Suprapubic skin (tissue), 4 donors: ENCODE measurements at regions not wholly inside any gene's neighbourhood (a gene's known extent, or its start where the extent isn't known, plus 50 kb on each side); places are given as distances from the start of the nearest gene placed in this dataset.
"Not testable (repeated sequence)": the region's sequence is repeated elsewhere in the genome, so short reads cannot be mapped to it uniquely, and the experiment has no call there.

Experiments
- DNase-seq, 2 donors: peaks; one replicate each; pipeline ENCODE4 v3.0.0-alpha.2; 2019; ENCODE audit warnings: low spot score in 2 of 2
- H3K27ac ChIP-seq: fragments of 200-600 bp; sonication (generic); one replicate; pipeline ENCODE4 v1.5.1; 2019
- H3K27me3 ChIP-seq: fragments of 200-600 bp; sonication (generic); one replicate; pipeline ENCODE4 v1.5.1; 2019
- H3K36me3 ChIP-seq: fragments of 200-600 bp; sonication (generic); one replicate; pipeline ENCODE4 v1.5.1; 2019
- H3K4me1 ChIP-seq: fragments of 200-600 bp; sonication (generic); one replicate; pipeline ENCODE4 v1.5.1; 2019
- H3K4me3 ChIP-seq: fragments of 200-600 bp; sonication (generic); one replicate; pipeline ENCODE4 v1.5.1; 2019; ENCODE audit warnings: mild to moderate bottlenecking
- H3K9me3 ChIP-seq: fragments of 200-600 bp; sonication (generic); one replicate; pipeline ENCODE4 v1.5.1; 2019
- CTCF ChIP-seq, 2 donors: fragments of 200-600 bp in 1 of 2; fragments of 450-650 bp in 1 of 2; sonication (generic) in 1 of 2; IDR thresholded peaks; one replicate each; pipeline ENCODE4 v1.5.1; 2016 to 2019; ENCODE audit warnings: antibody characterized with exemption in 2 of 2, mild to moderate bottlenecking in 1 of 2, moderate library complexity in 1 of 2
- EP300 ChIP-seq: sonication (generic); formaldehyde crosslinking; IDR thresholded peaks from one replicate; pipeline ENCODE4 v1.6.1; 2017; ENCODE audit warnings: antibody characterized with exemption
- POLR2A ChIP-seq, 2 donors: fragments of 450-650 bp; IDR thresholded peaks; one replicate each; pipeline ENCODE4 v1.6.1; 2017; ENCODE audit warnings: antibody characterized with exemption in 2 of 2, mild to moderate bottlenecking in 2 of 2, moderate library complexity in 2 of 2
- POLR2AphosphoS5 ChIP-seq, 3 donors: sonication (generic); formaldehyde crosslinking; IDR thresholded peaks; one replicate each; pipeline ENCODE4 v1.6.1; 2017; ENCODE audit warnings: antibody characterized with exemption in 3 of 3
- WGBS: methylation state at CpG from one replicate; pipeline ENCODE4 v1.1.5; 2018; 5-methylcytosine and 5-hydroxymethylcytosine counted together

GRCh38 chr2:109669731-109670130, 55.6 kb downstream of the SOWAHC start:
- Histone ChIP-seq H3K4me1 (peaks cover under 1% of the 10 kb centered on the region), H3K27ac (no peak overlapping the region), H3K4me3 (no peak overlapping the region), H3K27me3 (no peaks in the 10 kb centered on the region), H3K36me3 (no peaks in the 10 kb centered on the region), H3K9me3 (no peaks in the 10 kb centered on the region)
- no peak for TF ChIP-seq EP300
- TF ChIP-seq CTCF (IDR thresholded peaks at IDR 0.05) = no peak
- TF ChIP-seq POLR2A (IDR thresholded peaks at IDR 0.05) = no peak
- no peak for TF ChIP-seq POLR2AphosphoS5 (IDR thresholded peaks at IDR 0.05)
- DNase-seq = peak in 1 of 2 donors; percentile 56
- 100% methylated on average over 7 of the region's 11 CpGs for WGBS

GRCh38 chr2:109670556-109671411, 56.6 kb downstream of the SOWAHC start:
- H3K36me3 ChIP-seq = no peaks in the 10 kb centered on the region
- H3K27me3 ChIP-seq = no peaks in the 10 kb centered on the region
- DNase-seq = peak in 1 of 2 donors; percentile 44
- H3K27ac ChIP-seq = no peak overlapping the region
- no peaks in the 10 kb centered on the region for H3K9me3 ChIP-seq
- H3K4me1 ChIP-seq = peaks cover 11% of the 10 kb centered on the region
- no peak overlapping the region for H3K4me3 ChIP-seq
- TF ChIP-seq EP300 (no peak), CTCF (IDR thresholded peaks at IDR 0.05) (no peak), POLR2A (IDR thresholded peaks at IDR 0.05) (no peak), POLR2AphosphoS5 (IDR thresholded peaks at IDR 0.05) (no peak)
- 100% methylated on average over 2 of the region's 8 CpGs for WGBS

GRCh38 chr2:109674894-109675534, 60.9 kb downstream of the SOWAHC start:
- H3K4me1 ChIP-seq = peaks cover 46% of the 10 kb centered on the region
- 64% methylated on average over 8 of the region's 8 CpGs for WGBS
- no peaks in the 10 kb centered on the region for H3K9me3 ChIP-seq
- peak in 1 of 2 donors; percentile 57 for DNase-seq
- no peaks in the 10 kb centered on the region for H3K36me3 ChIP-seq
- no peak overlapping the region for H3K4me3 ChIP-seq
- no peak for TF ChIP-seq EP300
- peak overlapping the region; percentile 83 for H3K27ac ChIP-seq
- H3K27me3 ChIP-seq = no peaks in the 10 kb centered on the region

GRCh38 chr2:109675666-109676345, 61.6 kb downstream of the SOWAHC start:
- peaks cover 46% of the 10 kb centered on the region for H3K4me1 ChIP-seq
- WGBS = 68% methylated on average over 16 of the region's 17 CpGs
- TF ChIP-seq EP300 (no peak), CTCF (IDR thresholded peaks at IDR 0.05) (no peak), POLR2A (IDR thresholded peaks at IDR 0.05) (no peak), POLR2AphosphoS5 (IDR thresholded peaks at IDR 0.05) (no peak)
- no peaks in the 10 kb centered on the region for H3K36me3 ChIP-seq
- no peaks in the 10 kb centered on the region for H3K27me3 ChIP-seq
- no peak overlapping the region for H3K4me3 ChIP-seq
- H3K9me3 ChIP-seq = no peaks in the 10 kb centered on the region
- peak overlapping the region; percentile 83 for H3K27ac ChIP-seq
- DNase-seq = peak in 1 of 2 donors; percentile 53

DNA sequence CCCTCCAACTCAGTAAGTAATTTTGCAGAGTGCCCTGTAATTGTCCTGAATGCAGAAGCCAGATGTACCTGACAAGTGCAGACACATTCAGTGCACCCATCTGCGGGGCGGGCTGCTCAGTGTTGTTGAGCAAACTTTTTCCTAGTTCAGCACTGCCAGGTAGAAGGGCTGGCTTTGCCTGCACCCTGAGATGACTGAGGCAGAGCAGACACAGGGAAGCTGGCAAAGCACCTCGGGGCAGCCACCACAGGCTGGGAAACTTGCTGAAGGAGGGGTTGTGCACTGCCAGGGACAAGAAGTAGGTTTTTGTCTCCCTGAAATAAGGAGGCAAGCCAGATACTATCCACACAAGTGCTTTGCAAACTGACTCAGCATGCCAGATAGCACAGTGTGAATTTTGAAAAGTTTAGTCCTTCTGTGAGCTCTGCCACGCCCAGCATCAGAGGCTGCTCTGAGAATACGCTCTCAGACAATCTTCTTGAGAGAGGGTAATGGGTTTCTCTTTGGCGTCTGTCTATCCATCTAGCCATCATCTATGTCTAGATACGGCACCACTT, 62.3 kb downstream of the SOWAHC start:
- H3K9me3 ChIP-seq = no peaks in the 10 kb centered on the region
- peaks cover 47% of the 10 kb centered on the region for H3K4me1 ChIP-seq
- H3K27ac ChIP-seq = peak overlapping the region; percentile 83
- no peak for DNase-seq
- no peak overlapping the region for H3K4me3 ChIP-seq
- H3K27me3 ChIP-seq = no peaks in the 10 kb centered on the region
- no peak for TF ChIP-seq CTCF (IDR thresholded peaks at IDR 0.05)
- no peak for TF ChIP-seq POLR2AphosphoS5 (IDR thresholded peaks at IDR 0.05)
- 60% methylated on average over 7 of the region's 7 CpGs for WGBS
- H3K36me3 ChIP-seq = no peaks in the 10 kb centered on the region

DNA sequence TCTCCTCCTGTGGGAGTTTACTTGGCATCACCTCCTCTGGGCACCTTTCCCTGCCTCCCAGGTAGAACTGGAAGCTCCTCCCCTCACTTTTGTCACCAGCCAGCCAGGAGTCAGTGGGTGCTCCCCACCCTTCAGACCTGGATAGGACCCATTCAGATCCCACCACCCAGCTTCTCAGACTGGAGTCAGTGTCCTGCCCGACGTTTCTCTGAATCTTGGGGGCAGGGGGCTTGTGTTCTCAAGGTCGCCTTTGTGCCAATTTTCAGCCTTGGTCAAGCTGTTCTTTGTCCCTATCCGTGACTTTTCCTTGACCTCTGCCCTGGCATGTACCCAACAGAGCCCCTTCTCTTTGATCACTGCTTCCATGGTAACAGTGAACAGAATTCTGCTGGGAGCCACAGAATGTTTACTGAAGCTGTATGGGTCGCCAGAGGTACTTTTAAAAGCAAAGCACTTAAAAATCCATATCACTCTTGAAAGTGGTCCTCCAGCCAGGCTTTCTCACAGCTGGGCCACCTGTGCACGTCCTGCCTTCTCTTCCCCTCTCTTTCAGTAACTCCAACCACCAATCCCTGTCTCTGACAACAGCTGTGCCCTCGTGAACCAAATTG, 63.1 kb downstream of the SOWAHC start:
- not testable (repeated sequence) for H3K9me3 ChIP-seq, H3K36me3 ChIP-seq, H3K4me3 ChIP-seq, H3K27me3 ChIP-seq
- peak in 1 of 2 donors; percentile 67 for DNase-seq
- H3K27ac ChIP-seq = peak overlapping the region; percentile 83
- H3K4me1 ChIP-seq = peaks cover 49% of the 10 kb centered on the region
- 57% methylated on average over 7 of the region's 7 CpGs for WGBS
